ENCODE measurements at regions not wholly inside any gene's neighbourhood (a gene's known extent, or its start where the extent isn't known, plus 50 kb on each side); places are given as distances from the start of the nearest gene placed in this dataset.
A peak's percentile ranks its signal among the peaks of the same experiment; 100 is the strongest.
"Not testable (repeated sequence)": the region's sequence is repeated elsewhere in the genome, so short reads cannot be mapped to it uniquely, and the experiment has no call there.

DNA sequence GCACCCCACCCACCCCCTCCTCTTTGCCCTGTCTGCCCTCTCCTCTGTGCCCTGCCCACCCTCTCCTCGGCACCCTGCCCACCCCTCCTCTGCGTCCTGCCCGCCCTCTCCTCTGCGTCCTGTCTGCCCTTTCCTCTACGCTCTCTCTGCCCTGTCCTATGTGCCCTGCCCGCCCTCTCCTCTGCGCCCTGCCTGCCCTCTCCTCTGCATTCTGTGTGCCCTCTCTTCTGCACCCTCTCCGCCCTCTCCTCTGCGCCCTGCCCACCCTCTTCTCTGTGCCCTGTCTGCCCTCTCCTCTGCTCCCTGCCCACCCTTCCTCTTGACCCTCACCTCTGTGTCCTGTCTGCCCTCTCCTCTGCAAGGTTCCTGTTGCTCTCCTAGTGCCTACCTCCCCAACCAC is 233.6 kb downstream of the SMAD2 start:
- Histone ChIP-seq H3K4me3 (no peak overlapping the region), H3K27ac (no peak overlapping the region), H3K9me3 (no peaks in the 10 kb centered on the region), H3K36me3 (no peaks in the 10 kb centered on the region), H3K4me1 (no peaks in the 10 kb centered on the region), H3K27me3 (no peaks in the 10 kb centered on the region)
- TF ChIP-seq POLR2A (IDR thresholded peaks at IDR 0.05), result no peak
- TF ChIP-seq, protein P1, sequence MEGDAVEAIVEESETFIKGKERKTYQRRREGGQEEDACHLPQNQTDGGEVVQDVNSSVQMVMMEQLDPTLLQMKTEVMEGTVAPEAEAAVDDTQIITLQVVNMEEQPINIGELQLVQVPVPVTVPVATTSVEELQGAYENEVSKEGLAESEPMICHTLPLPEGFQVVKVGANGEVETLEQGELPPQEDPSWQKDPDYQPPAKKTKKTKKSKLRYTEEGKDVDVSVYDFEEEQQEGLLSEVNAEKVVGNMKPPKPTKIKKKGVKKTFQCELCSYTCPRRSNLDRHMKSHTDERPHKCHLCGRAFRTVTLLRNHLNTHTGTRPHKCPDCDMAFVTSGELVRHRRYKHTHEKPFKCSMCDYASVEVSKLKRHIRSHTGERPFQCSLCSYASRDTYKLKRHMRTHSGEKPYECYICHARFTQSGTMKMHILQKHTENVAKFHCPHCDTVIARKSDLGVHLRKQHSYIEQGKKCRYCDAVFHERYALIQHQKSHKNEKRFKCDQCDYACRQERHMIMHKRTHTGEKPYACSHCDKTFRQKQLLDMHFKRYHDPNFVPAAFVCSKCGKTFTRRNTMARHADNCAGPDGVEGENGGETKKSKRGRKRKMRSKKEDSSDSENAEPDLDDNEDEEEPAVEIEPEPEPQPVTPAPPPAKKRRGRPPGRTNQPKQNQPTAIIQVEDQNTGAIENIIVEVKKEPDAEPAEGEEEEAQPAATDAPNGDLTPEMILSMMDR (IDR thresholded peaks at IDR 0.05), result no peak
- peak in 1 of 4 donors; percentile 40 for ATAC-seq
- 65% methylated on average over 9 of the region's 9 CpGs for WGBS (ENCODE audit: insufficient coverage, low coverage, low lambda C conversion rate, missing lambda C conversion rate)
- intact Hi-C loops (cut with DNase I), result no loop called here
- no peak for DNase-seq

DNA sequence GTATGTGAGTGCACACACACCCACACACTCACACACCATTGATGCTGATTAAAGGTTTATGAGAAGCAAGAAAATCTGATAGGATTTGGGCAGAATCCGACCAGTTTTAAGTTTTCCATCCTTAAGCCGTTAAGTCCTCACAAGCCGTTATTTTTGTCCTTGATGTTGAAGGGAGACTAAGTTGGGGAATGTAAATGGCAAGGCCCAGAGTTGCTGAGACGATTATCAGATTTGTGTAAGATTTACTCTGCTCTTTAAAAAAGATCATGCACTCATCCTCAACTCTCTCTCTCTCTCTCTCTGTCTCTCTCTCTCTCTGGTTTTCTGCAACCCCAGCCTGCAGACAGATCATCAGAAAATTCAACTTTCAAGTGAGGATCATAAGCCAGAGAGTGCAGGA is 238.8 kb downstream of the SMAD2 start:
- Histone ChIP-seq H3K27ac (no peak overlapping the region), H3K36me3 (no peaks in the 10 kb centered on the region), H3K9me3 (no peaks in the 10 kb centered on the region), H3K27me3 (no peaks in the 10 kb centered on the region), H3K4me3 (no peak overlapping the region), H3K4me1 (no peaks in the 10 kb centered on the region)
- WGBS (ENCODE audit: insufficient coverage, low coverage, low lambda C conversion rate, missing lambda C conversion rate), result 41% methylated on average over 4 of the region's 4 CpGs
- intact Hi-C loops (cut with DNase I), result no loop called here
- DNase-seq (no peak), ATAC-seq (no peak)
- no peak for TF ChIP-seq POLR2A (IDR thresholded peaks at IDR 0.05)
- TF ChIP-seq, protein P1 (IDR thresholded peaks at IDR 0.05), result no peak

GRCh38 chr18:47690778-47691177 is 239.7 kb downstream of the SMAD2 start:
- H3K27ac ChIP-seq; H3K27me3 ChIP-seq; H3K9me3 ChIP-seq; DNase-seq; H3K4me1 ChIP-seq; ATAC-seq; intact Hi-C loops (cut with DNase I); H3K36me3 ChIP-seq; H3K4me3 ChIP-seq: not testable (repeated sequence)
- 55% methylated on average over 3 of the region's 3 CpGs for WGBS (ENCODE audit: insufficient coverage, low coverage, low lambda C conversion rate, missing lambda C conversion rate)

DNA sequence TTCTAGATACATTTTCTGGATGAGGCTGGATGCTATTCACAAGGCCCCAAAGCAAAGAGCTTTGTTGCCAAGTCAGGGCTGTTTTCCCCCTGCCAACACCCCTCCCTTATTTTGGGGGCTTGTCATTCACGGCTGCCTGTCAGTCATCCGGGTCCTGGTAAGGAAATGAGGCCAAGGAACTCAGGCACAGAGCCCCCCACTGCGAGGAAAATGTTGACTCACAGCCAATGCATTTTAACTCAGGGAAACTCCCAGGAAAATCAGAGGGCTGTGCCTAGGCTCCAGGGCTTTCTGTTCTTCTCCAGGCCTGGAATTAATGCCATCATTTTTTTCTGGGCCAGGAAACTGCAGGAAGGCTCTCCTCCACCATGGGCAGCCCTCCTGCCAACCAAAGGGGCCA is 241.1 kb downstream of the SMAD2 start:
- DNase-seq (no peak), ATAC-seq (no peak)
- Histone ChIP-seq H3K9me3 (no peaks in the 10 kb centered on the region), H3K4me1 (no peaks in the 10 kb centered on the region), H3K27ac (no peak overlapping the region), H3K36me3 (no peaks in the 10 kb centered on the region), H3K4me3 (no peak overlapping the region), H3K27me3 (no peaks in the 10 kb centered on the region)
- intact Hi-C loops (cut with DNase I), result no loop called here
- 45% methylated on average over 2 of the region's 3 CpGs for WGBS (ENCODE audit: insufficient coverage, low coverage, low lambda C conversion rate, missing lambda C conversion rate)
- TF ChIP-seq POLR2A (IDR thresholded peaks at IDR 0.05), result no peak
- TF ChIP-seq, protein P1 (IDR thresholded peaks at IDR 0.05), result no peak

GRCh38 chr18:47686806-47687205 is 243.7 kb downstream of the SMAD2 start:
- Histone ChIP-seq H3K27ac (no peak overlapping the region), H3K4me3 (no peak overlapping the region), H3K4me1 (no peaks in the 10 kb centered on the region), H3K36me3 (no peaks in the 10 kb centered on the region), H3K9me3 (no peaks in the 10 kb centered on the region), H3K27me3 (no peaks in the 10 kb centered on the region)
- no peak for DNase-seq
- intact Hi-C loops (cut with DNase I), result no loop called here
- WGBS (ENCODE audit: insufficient coverage, low coverage, low lambda C conversion rate, missing lambda C conversion rate), result 56% methylated on average over 2 of the region's 2 CpGs
- TF ChIP-seq, protein P1 (IDR thresholded peaks at IDR 0.05), result no peak
- no peak for TF ChIP-seq POLR2A (IDR thresholded peaks at IDR 0.05)
- ATAC-seq, result no peak

Measured in right lobe of liver (tissue), 6 donors.